ENCODE measurements at regions not wholly inside any gene's neighbourhood (a gene's known extent, or its start where the extent isn't known, plus 50 kb on each side); places are given as distances from the start of the nearest gene placed in this dataset.

DNA sequence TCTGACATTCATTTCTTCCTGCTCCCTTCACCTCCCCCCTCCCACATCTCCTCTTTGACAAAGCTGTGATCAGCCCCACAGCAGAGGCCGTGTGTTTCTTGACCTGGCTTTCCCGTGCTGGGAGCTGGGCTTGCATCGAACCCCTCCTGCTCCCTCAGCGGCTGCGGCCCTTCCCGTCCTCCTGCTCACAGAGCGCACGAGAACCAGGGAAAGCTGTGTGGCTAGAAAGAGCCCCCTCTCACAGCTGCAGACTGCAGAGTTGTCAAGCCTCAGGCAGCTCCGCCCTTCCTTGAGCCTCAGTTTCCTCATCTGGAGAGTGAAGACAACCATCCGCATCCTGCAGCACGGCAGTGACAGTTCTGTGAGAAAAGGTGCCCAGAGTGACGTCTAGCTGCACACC lies 65.7 kb upstream of the GLI2 start:
- DNase-seq, result no peak

DNA sequence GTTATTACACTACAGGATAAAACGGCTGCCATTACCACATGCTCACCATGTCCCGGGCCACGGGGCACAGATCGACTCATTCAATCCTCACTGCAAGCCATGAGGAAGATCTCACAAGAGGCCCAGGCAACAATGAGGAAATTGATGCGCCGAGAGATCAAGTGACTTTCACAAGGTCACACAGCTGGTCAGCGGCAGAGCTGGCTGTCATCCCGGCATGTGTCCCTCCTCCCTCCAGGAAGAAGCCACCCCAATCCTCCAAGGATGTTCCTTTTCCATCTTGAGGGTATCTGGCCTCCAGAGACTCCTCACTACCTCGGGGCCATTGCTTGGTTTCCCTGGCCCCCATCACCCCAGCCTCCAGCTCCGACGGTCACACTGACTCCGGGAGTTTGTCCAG lies 65.3 kb upstream of the GLI2 start:
- no peak for DNase-seq

GRCh38 chr2:120670771-120671480 lies 64.7 kb upstream of the GLI2 start:
- DNase-seq, result no peak

DNA sequence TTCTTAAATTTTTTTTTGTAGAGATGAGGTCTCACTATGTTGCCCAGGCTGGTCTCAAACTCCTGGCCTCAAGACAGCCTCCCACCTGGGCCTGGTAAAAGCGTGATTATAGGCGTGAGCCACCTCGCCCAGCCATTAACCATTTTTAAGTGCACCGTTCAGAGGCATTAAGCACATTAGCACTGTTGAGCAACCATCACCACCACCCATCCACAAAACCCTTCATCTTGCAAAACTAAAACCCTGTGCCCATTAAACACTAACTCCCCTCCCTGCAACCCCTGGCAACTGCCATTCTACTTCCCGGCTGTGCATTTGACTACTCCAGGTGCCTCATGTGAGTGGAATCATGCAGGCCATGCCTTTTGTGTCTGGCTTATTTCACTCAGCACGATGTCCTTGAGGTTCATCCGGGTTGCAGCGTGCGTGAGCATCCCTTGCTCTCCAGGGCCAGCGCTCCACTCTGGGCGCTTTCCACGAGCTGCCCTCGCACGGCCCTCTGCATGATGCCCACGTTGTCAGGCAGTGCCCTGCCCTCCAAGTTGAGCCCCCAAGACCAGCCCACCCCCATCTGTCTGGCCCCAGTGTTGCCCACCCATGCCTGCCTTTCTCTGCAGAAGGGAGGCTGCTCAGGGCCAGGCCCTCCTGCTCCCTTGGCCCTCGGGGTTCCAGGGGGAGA lies 63.0 kb upstream of the GLI2 start:
- DNase-seq, result no peak

- DNase-seq, result no peak
These were observed 62.5 kb upstream of the GLI2 start for GRCh38 chr2:120673205-120673550.

DNA sequence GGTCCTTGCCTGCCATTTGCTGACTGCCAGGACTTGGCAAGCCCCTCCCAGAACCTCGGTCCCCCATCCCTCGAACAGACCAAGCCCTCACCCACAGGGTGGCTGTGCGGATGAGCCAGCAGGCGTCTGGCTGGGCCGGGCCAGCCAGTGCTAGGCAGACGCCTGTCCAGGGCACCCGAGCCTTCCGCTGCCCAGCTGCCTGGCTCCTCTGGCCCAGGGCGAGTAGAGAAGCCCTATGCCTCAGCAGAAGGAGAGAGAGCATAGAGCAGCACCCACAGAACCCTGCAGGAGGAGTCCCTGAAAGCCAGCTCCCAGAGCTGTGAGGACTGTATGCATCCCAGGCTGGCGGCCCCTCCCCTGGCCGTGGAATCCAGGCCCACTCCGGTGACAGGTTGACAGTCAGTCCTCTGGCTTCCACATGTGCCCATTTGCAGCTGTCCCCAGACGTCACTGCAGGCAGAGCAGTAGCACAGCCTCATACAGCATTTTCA lies 62.1 kb upstream of the GLI2 start:
- no peak for DNase-seq

GRCh38 chr2:120674246-120675170 lies 61.2 kb upstream of the GLI2 start:
- no peak for DNase-seq

DNA sequence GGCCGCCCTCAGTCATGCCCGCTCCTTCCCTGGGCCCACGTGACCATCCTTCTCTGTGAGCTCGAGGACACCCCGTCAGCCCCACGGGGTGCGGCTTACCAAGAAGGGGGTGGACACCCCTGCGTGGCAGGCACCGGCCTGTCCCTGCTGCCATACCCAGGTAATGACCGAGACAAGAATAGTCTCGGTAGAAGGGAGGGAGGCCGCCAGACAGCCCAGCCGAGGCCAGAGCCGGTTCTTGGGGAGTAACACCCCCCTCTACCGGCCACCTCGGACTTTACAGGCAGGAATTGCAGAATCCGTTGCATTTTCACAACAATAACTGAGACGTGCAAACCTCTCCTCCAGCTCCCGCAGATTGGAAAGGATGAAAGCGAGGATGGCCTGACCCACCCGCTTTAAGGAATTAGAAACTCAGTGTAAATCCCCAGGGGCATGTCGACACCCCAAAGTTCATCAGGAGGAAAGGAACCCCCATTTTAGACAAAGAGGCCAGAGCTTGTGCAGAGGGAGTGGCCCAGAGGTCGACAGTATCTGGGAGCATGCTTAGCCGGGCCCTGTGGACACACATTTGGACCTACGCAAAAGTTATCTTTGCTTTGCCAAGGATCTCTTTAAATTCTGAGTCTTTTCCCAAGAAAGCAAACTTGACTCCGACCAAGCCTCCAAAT lies 60.1 kb upstream of the GLI2 start:
- peak; percentile 19 for DNase-seq

GRCh38 chr2:120677221-120677620 lies 58.4 kb upstream of the GLI2 start:
- DNase-seq, result no peak

DNA sequence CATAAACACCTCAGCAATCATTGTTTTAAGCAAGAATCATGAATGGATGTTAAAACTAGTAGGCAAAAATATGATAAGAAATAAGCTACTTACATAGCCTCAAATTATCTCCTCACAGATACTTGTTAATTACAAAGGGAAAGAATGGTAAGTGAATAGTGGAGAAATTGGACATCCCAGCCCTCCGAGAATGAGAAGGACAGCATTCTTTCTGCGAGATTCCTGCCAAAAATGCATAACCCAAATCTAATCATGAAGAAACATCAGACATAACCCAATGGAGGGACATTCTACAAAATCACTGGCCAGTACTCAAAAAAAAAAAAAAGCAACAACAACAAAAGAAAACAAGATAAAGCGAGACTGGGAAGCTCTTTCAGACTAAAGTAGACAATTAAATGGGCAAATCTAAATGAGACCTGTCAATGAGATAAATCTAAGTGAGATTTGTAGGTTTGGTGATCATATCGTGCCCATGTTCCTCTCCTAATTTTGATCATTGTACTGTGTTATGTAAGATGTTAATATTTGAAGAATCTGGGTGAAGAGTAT lies 57.9 kb upstream of the GLI2 start:
- no peak for DNase-seq

- no peak for DNase-seq
These were observed 57.4 kb upstream of the GLI2 start for GRCh38 chr2:120678251-120678650.

DNA sequence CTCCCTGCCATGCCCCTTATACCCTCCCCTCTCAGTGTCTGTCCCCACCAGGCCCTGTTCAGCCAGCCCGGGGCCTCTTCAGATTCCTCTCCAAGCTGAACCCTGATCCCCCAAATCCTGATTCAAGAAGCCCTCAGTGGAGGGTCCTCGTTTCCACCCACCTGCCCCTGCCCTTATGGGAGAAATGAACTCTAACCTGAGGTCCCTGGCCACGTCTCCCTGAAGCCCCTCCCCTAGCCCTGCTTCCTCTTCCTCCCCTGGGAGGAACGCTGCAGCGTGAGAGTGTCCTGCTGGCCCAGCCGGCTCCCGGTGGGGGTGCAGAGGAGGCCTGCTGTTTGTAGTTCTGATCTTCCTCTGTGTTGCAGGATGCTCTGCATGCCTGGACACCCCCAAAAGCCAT lies 56.7 kb upstream of the GLI2 start:
- no peak for DNase-seq

- DNase-seq, result no peak
These were observed 56.1 kb upstream of the GLI2 start for GRCh38 chr2:120679526-120679925.

GRCh38 chr2:120680136-120680761 lies 55.4 kb upstream of the GLI2 start:
- peak; percentile 63 for DNase-seq

GRCh38 chr2:120681181-120681580 lies 54.5 kb upstream of the GLI2 start:
- DNase-seq, result no peak

DNA sequence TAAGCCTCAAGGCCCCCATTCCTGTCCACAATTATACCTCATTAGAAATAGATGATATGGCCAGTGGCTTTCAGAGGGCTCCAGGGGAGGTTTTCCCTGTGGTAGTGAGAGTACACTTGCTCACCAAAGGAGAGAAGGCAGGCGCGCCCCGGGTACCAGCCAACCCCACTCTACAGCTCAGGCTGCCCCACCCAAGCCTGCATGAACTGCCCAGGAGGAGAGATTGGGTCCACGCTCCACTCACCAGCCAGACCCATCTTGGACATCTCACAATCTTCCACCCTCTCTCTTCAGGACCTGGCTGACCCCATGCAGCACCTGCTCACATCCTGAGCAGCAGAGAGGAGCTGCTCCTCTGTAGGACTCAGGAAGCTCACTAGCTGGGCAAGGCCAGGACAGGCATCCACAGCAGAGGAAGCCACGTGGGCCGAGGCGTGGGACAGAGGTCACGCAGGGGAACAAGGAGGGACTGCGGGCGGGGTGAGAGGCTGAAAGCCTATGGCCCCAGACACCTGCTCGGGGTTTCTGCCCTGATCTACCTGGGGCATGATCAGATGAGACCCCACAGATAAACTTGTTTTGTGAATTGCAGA lies 53.9 kb upstream of the GLI2 start:
- no peak for DNase-seq

DNA sequence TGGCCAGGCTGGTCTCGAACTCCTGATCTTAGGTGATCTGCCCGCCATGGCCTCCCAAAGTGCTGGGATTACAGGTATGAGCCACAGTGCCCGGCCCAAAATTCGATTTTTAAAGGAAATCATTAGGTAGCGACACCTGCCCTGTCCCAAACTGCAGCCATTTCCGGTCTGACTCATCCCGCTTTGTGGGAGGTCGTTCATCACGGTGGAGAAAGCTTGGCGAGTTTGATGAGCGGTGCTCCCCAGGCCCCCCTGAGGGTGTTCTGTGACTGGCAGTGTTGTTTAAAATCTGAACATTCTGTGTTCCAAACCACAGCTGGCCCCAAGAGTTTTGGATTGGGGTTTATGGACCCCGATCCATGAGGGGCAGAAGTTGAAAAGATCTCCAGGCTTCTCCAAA lies 53.0 kb upstream of the GLI2 start:
- DNase-seq, result no peak

GRCh38 chr2:120683081-120683480 lies 52.6 kb upstream of the GLI2 start:
- no peak for DNase-seq

- no peak for DNase-seq
These were observed 52.0 kb upstream of the GLI2 start for GRCh38 chr2:120683701-120684100.

DNA sequence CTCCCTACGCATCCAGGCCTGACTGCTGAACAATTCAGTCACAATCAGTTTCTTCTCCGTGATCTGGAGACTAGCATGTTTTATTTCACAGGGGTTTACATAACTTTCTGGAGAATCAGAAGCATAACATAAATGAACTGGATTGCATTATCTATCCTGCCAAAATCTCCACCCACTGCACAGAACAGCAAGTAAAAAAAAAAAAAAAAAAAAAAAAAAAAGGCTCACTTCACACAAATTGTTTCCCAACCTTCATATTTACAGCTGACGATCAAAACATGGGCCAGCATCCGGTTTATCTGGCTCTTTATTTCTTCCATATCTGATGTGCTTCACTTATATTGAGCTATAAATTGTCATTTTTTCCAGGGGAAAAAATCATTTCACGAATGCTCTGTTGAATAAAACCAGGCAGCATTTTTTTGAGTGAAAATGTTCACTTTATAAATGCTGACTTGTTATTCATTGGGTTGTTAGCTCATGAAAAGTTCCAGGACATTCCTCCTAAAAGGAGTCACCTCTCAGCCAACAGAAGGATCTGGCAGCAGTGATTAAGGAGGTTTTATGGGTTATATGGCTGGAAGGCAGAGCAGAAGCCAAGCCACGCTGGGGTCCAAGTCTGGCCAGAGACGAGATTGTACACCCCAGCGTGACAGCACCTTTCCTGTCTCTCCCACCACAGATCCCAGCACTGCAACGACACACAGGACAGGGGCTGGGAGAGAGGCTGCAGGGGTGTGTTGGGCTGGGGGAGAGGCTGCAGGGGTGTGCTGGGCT lies 51.2 kb upstream of the GLI2 start:
- no peak for DNase-seq
